ENCODE measurements at regions not wholly inside any gene's neighbourhood (a gene's known extent, or its start where the extent isn't known, plus 50 kb on each side); places are given as distances from the start of the nearest gene placed in this dataset.

GRCh38 chr1:115203287-115203686, 114.0 kb upstream of the TSPAN2 start:
- TF ChIP-seq RELA (IDR thresholded peaks at IDR 0.05; ENCODE audit: borderline replicate concordance, partially characterized antibody) = no peak
- TF ChIP-seq ETV6 (conservative IDR thresholded peaks at IDR 0.05 in 1 of 2, IDR thresholded peaks at IDR 0.05 in 1 of 2; ENCODE audit: borderline replicate concordance in 1 of 2, low read depth in 1 of 2) = no peak
- TF ChIP-seq KLF5 (IDR thresholded peaks at IDR 0.05; ENCODE audit: partially characterized antibody) = no peak

Measured in GM12878 (cell line).